ENCODE measurements at regions not wholly inside any gene's neighbourhood (a gene's known extent, or its start where the extent isn't known, plus 50 kb on each side); places are given as distances from the start of the nearest gene placed in this dataset.

DNA sequence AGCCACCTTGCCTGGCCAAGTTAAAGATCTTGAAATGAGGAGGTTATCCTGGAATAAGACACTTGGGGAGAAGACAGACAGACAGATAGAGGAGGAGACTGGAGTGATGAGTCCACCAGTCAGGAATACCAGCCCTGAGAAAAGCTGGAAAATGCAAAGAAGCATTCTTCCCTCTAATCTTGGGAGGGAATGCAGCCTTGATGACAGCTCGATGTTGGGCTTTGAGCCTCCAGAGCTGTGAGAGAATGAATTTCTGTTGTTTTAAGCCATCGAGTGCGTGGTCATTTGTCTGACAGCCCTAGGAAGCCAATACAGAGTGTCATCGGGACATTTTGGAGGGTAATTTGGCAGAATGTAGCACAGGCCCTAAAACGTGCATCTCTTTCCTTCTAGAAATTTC lies 199.1 kb upstream of the IER5L start:
- DNase-seq, result no peak

DNA sequence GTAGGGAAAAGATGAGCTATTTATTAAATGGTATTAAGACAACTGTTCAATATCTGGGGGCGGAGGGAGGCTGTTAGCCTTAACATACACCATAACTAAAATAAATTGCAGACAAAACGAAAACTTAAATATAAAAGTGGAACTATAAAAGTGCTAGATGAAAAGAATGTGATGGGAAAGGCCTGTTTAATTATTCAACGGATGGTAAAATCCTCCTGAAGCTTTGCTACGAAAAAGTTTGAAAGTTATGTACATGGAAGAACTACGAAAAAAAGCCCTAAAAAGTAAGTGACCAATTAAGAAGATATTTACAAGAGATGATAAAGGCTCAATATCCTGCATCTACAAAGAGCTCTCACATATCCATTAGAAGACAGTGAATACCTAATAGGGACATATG lies 197.8 kb upstream of the IER5L start:
- DNase-seq, result no peak

DNA sequence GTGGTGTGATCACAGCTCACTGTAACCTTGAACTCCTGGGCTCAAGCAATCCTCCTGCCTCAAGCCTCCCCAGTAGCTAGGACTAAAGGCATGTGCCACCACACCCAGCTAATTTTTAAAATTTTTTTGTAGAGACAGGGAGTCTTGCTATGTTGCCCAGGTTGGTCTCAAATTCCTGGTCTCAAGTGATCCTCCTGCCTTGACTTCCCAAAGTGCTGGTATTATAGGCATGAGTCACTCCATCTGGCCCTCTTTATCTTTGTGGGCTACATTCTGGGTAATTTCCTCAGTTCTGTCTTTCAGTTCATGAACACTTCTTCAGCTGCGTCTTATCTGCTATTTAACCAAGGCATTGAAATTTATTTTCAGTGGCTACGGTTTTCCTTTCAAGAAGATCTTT lies 196.6 kb upstream of the IER5L start:
- no peak for DNase-seq

DNA sequence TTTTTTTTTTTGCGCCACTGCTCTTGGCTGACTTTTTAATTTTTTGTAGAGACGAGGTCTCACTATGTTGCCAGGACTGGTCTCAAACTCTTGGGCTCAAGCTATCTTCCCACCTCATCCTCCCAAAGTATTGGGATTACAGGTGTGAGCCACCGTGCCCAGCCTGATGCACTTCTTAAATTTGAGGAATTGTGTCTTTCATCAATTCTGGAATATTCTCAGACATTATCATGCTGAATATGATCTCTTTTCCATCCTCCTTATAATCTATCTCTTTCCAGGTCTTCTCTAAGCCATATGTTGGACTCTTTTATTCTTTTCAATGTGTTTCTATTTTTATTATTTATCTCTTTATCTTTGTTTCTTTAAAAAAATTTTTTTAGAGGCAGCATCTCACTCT lies 196.2 kb upstream of the IER5L start:
- DNase-seq, result no peak

DNA sequence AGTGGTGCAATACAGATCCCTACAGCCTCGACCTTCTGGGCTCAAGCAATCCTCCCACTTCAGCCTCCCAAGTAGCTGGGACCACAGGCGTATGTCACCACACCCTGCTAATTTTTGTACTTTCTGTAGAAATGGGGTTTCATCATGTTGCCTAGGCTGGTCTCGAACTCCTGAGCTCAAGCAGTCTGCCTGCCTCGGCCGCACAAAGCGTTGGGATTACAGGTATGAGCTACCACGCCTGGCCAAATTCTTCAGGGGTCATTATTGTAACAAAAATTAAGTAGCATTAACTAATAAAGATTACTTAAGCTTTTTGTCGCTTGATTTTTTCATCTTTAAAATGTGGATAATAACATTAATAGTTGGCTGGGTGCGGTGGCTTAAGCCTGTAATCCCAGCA lies 195.3 kb upstream of the IER5L start:
- no peak for DNase-seq

DNA sequence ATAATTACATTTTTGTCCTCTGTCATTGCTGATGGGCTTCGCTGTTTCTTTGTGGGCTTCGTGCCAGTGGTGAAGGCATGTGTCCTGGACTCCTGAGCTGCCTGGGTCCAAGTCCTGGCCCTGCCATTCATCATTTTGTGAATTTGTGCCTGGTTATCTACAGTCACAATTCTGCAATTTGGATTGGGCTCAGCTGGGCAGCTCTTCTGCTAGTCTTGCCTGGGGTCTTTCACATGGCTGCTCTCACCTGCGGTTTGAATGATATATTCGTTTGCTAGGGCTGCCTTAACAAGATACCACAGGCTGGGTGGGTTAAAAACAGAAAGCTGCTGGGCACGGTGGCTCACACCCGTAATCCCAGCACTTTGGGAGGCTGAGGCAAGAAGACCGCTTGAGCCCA lies 192.7 kb upstream of the IER5L start:
- DNase-seq, result no peak

DNA sequence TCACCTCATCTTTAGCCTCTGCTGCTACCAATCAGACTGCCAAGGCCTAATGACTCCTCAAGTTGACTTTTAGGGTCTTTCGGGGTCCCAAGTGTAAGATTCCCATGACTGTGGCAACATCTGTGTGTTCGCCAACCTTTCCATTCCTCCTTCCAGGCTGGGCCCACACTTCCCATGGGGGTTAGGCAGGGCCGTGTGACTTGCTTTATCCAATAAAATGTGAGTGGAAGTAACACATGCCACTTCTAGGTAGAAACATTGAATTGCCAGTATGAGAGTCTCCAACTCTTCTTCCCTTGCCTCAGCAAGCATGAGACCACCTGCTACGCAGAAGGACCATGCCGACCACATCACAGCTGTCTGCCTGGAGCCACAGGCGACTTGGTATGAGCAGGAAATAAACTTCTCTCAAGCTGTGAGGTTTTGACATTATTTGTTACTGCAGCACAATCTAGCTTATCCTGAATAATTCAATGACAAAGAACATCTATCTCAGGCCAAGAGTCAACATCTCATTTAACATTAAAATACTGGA lies 190.4 kb upstream of the IER5L start:
- DNase-seq, result no peak

DNA sequence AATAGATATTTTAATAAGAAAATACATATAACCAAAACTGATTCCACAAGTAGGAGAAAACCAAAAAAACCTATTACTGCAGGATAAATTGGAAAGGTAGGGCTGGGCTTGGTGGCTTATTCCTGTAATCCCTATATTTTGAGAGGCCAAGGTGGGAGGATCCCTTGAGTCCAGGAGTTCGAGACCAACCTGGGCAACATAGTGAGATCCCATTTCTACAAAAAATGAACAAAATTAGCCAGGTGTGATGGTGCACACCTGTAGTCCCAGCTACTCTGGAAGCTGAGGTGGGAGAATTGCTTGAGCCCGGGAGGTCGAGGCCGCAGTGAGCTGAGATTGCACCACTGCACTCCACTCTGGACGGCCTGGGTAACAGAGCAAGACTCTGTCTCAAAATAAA lies 189.2 kb upstream of the IER5L start:
- DNase-seq, result no peak

DNA sequence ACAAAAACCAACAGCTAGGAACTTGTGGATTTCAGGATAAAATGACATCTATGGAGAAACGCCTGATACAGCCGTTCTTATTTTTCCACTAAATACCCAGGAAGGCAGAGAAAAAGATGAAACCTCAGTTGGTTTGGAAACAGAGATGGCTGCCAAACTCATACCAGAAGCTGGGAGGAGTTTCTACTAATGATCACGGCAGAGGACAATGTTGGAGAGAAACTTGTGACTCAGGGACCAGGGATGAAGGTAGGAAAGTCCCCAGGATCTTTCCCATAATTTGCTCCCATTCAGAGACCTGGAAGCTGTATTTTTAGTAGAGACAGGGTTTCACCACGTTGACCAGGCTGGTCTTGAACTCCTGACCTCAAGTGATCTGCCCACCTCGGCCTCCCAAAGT lies 187.1 kb upstream of the IER5L start:
- DNase-seq, result no peak

DNA sequence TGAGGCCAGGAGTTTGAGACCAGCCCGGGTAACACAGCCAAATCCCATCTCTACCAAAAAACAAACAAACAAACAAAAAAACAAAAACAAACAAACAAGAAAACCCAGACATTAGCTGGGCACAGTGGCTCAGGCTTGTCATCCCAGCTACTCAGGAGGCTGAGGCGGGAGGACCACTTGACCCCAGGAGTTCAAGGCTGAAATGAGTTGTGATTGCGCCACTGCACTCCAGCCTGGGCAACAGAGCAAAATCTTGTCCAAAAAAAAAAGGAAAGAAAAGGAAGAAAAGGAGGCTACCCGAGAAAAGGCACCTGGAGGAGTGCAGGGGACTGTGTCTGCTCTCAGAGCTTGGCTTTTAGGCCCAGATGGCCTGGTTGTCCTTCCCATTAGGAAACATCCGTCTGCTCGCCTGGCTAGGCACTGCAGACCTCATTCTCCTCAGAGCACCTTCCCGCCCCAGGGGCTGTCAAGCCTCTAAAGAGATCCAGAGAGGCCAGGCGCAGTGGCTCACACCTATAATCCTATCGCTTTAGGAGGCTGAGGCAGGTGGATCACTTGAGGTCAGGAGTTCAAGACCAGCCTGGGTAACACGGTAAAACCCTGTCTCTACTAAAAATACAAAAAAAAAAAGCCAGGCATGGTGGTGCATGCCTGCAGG lies 185.3 kb upstream of the IER5L start:
- DNase-seq, result no peak

DNA sequence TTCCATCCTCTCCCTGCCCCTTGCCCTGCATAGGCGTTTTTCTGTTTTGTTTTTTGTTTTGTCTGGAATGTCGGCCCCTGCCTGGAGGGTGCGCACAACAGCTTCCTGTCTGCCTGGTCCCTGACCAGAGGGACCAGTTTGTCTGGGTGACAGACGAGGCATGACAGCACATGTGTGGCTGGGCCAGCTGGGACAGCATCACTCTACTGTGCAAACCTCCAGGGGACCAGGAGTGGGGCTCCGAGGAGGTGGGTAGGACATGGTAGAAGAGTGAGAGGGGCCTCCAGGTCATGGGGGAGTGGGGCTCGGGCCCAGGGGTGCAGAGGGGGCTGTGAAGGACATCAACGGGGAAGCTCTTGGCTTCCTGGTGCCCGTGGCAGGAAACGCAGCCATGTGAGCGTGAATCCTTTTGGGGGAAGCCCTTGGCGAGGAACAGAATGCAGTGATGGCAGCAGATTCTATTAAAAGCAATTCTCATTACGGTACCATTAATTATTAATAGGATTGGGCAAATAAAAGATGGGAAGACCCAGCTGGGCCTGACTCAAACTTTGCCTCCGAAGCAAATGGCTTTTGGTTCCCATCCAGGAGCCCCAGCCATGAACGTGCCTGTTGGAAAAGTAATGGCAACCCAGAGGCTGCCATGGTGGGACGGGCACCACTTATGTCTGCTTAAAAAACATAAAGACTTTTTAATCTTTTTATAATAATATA lies 184.4 kb upstream of the IER5L start:
- DNase-seq, result no peak

DNA sequence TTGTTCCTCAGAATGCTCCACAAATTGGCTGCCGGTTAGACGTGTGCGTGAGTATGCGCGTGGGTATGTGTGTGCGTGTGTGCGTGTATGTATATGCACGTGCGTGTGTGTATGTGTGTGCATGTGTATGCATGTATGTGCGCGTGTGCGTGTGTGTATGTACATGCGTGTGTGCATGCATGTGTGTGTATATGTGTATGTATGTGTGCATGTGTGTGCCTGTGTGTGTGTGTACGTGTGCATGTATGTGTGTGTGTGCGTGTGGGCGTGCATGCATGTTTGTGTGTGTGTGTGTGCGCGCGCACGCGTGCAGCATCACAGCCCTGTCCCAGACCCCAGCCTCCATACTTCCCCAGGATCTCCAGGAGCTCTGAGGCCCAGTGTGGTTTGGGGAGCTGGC lies 183.1 kb upstream of the IER5L start:
- DNase-seq, result no peak

DNA sequence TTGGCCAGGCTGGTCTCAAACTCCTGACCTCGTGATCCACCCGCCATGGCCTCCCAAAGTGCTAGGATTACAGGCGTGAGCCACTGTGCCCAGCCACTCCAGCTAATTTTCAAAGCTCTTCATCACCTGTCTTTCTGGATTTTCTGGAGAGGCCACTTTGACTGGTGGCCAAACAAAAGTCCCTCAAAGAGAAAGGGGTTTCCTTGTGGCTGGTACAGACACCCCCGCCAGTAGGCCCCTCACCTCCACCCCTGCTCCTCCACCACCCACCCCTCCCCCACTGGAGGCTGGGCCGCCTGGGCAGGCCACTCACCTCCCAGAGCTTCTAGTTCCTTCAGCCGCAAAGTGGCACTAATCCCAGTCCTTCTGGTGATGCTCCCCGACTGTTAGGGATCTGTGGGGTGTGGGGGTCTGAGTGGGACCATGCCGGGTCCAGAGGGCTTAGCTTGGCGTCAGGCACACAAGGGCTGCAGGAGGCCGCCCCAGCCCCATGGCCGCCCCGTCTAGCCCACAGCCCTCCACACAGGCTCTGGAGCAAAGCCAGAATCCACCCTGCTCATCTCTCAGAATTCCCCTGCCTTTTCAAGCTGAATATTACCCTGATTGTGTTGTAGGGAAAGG lies 182.0 kb upstream of the IER5L start:
- DNase-seq, result no peak

DNA sequence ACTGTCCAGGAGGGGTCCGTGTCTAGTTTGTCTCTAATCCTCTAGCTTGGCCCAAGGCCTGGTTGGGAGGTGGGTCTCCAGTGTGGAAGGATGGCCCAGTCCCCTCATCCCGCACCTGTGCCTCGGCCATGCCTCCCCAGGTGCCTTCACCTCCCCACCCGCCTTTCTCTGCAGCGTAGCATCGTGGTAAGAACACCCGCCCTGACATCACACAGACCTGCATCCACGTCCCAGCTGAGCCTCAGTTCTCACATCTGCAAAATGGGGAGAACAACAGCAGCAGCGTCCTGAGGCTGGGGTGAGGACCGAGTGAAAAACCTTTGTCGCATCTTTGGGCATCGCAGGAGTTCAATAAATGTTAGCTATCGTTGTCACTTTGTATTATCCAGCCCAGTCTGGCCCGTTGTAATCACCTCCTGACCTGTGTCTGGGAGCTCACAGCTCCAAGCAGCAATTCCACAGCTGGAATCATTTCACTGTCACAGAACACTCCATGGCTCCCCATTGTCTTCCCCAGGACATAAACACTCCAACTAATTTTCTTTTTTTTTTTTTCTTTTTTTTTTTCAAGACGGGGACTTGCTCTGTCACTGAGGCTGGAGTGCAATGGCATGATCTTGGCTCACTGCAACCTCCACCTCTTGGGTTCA lies 181.2 kb upstream of the IER5L start:
- no peak for DNase-seq

DNA sequence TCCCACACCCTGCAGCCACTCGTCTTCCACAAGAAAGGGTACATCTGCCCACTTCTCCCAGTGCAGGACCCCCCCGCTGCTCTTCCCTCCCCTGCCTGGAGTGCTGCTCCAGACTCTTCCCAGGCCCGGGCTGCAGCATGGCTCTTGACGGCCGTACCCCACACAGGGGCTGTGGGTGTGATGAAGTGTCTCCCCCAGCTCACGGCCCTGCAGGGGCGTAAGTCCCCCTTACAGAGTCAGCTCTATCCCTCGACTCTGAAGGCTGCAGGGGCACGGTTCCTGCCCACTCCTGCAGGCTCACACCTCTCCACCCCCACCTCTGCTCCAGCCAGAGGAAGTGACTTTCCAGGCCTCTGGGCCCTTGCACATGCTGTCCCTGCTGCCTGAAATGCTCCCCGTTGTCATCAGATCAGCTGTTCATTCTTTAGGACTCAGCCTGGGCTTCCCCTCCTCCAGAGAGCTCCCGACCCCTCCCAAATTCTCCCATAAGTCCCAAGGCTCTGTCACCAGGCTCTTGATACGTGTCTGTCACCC lies 180.6 kb upstream of the IER5L start:
- DNase-seq, result no peak

DNA sequence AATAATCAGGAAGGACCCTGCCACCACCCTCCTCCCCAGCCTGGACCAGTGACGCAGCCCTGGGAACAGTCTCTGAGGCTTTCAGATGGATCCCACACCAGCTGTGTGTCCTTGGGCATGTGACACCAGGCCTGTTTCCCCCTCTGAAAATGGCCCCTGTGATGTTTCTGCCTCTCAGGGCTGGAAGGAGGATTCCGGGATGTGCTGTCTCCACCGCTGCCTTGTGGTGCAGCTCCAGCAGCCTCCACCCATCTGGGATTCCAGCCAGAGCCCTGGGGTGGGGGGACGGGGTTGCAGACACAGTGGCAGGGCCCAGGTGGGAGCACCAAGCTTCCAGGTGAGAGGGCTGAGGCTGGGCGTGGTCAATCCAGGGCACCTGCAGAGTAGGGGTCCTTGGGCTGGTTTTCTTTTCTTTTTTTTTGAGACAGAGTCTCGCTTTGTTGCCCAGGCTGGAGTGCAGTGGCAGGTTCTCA lies 179.7 kb upstream of the IER5L start:
- DNase-seq, result no peak

DNA sequence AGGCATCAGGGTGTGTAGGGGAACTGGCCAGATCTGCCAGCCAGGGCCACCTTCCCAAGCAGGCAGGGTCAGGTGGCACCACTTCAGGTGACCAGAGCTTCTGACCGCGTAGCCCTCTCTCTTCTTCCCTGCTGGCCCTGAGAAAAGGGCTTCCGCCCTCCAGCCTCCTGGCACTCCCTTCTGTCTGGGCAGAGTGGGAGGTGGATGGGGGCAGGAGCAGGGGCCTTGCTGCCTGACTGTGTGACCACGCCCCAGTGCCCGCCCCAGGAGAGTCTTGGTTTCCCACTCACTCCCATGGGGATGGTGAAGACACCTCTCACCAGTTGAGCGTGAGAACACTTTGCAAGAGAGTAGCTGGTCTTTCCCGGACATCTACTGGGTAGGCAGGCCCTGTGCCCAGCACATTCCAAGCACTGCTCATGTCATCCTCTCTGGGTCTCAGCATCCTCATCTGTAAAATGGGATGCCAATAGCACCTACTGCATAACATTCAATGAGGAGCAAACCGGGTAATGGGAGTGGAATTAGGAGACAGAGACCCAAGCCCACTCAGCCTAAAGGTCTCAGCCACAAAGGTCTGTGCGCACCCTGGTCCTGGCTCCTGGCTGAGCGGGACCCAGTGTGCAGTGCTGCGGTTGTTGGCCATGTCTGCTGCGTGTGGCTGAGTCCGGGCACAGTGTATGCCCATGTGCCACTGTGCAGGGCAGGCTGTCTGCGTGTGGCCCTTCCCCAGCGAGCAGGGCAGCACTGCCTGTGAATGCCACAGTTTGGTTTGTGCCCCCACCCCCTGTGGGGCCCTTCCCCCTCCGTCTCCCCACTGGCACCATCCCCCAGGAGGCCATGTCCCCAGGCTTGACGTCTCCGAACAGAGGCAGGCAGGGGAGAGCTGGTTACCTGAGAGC lies 179.1 kb upstream of the IER5L start:
- DNase-seq, result no peak

DNA sequence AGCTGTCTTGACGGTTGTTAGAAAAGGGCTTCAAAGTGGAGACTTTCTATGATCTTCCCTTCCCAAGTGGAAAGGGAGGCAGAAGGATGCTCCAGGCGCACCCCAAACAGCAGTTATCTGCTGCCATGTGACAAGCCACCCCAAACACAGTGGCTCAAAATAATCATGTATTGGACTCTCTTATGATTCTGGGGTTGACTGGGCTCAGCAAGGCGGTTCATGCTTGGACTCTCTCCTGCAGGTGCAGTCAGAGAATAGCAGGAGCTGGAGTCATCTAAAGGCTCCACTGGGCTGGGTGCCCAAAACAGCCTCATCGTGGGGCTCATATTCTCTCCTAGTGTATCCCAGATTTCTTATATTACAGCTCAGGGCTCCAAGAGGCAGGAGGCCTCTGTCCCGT lies 177.6 kb upstream of the IER5L start:
- DNase-seq, result no peak

DNA sequence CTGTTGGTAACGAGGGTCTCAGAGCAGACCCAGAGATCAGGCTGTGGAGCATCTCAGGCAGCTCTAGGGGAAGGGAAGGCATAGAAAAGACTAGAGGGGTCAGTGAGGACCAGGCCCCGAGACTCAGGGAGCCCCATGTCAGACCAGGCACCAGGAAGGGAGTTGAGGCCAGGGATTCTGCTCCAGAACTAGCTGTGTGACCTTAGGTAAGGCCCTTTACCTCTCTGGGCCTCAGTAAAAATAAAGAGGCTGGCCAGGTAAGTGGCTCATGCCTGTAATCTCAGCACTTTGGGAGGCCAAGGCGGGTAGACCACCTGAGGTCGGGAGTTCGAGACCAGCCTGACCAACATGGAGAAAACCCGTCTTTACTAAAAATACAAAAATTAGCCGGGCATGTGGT lies 176.4 kb upstream of the IER5L start:
- DNase-seq, result no peak

DNA sequence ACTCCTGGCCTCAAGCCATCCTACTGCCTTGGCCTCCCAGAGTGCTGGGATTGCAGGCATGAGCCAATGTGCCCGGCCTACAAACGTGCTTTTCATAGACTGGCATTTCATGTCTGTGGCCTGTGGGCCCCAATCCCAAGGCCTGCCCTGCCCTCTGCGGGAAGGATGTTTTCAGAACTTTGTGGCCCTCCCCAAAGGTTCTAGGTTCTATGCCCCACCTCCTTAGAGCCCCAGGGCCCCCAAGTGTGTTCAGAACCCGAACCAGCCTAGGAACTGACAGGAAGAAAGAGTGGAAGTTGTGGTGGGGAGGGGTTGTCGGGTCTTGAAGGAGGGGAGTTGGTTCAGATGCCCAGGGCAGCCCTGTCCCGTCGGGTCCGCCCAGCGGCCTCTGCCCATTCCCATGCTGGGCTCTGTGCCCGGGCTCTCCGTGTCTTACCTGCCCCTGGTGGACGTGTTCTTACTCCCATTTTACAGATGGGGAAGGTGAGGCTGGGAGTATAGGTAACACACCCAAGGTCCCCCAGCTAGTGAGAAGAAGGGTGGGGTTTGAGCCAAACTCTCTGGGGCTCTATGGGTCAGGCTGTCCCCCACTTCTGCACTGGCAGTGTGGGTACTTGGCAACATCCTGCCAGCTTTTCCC lies 175.8 kb upstream of the IER5L start:
- DNase-seq, result no peak

DNA sequence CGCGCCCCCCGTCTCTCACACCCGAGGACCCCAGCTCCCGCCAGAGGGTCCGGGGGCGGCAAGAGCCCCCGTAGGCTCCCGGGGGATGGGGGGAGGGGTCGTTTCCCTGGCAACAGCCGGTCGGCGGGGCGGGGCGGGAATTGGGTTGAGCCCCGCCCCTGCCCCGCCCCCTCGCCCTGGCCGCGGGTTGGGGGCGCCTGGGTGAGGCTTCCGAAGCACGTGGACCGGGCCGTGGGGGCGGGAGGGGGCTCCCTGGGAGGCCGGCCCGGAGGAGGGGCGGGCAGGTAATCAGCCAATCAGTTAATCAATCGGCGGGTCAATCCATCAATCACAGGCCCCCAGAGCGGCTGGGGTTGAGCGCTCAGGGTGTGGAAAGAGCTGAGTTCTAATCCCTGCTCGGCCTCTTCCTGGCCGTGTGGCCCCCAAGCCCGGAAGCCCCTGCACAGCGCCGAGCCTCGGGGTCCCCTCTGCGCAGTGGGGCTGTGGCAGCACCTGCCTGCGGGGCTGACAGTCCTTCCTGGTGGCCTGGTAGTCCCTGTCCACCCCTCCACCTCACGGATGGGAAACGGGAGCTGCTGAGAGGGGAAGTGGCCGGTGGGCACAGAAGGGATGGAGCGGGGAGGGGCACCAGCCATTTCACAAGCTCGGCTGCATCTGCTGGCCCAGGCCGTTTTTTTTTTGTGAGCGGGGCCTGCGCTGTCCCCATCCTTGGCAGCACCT lies 174.2 kb upstream of the IER5L start:
- no peak for DNase-seq

Measured in activated gamma-delta T cell treated with Interleukin-2 at 50 U/mL for 16 hours (primary cell).